Right cardiac atrium (tissue), 5 donors: ENCODE measurements at regions not wholly inside any gene's neighbourhood (a gene's known extent, or its start where the extent isn't known, plus 50 kb on each side); places are given as distances from the start of the nearest gene placed in this dataset.

ENCODE experiments used
- ATAC-seq, 2 donors: fragments of 200-7000 bp; cut with Tn5 transposase; one replicate each; pipeline versions ENCODE4 v1.8.0 to v1.9.1; 2020; ENCODE audit warnings: moderate library complexity in 2 of 2, mild to moderate bottlenecking in 1 of 2
- DNase-seq, 3 donors: peaks; one replicate each; pipeline ENCODE4 v3.0.0-alpha.2; 2020
- H3K27ac ChIP-seq: one replicate; pipeline ENCODE4 v1.5.1; 2013; ENCODE audit warnings: mild to moderate bottlenecking, low read length, control low read depth, moderate library complexity
- H3K27me3 ChIP-seq: one replicate; pipeline ENCODE4 v1.6.1; 2013; ENCODE audit not compliant: control insufficient read depth, insufficient read depth
- H3K4me1 ChIP-seq: one replicate; pipeline ENCODE4 v1.6.1; 2013; ENCODE audit warnings: low read length; ENCODE audit not compliant: control insufficient read depth, insufficient read depth
- H3K4me3 ChIP-seq: one replicate; pipeline ENCODE4 v1.5.1; 2013; ENCODE audit warnings: low read length, control low read depth
- H3K9me3 ChIP-seq: one replicate; pipeline ENCODE4 v1.6.1; 2013; ENCODE audit warnings: low read length; ENCODE audit not compliant: control insufficient read depth
- WGBS: extraction: QIAGEN DNeasy Blood & Tissue Kit; methylation state at CpG from one replicate; pipeline ENCODE4 v1.1.7; 2013; 5-methylcytosine and 5-hydroxymethylcytosine counted together
- intact Hi-C, 4 donors: fragments of 100-400 bp; cut with DNase I; formaldehyde crosslinking; loops; one replicate each; pipeline versions ENCODE4 v1.11.0 to v1.14.0; 2022 to 2023
- donor health status: healthy with polysubstance abuse.
- donor health status: DM: no; HTN: yes; CAD: no.
- donor health status: DM: no; HTN: no; CAD: no.
- donor health status: DM: no; HTN: yes; CAD: no; lungs with severe emphysema.
- donor health status: DM: yes; HTN: yes; CAD: no.

DNA sequence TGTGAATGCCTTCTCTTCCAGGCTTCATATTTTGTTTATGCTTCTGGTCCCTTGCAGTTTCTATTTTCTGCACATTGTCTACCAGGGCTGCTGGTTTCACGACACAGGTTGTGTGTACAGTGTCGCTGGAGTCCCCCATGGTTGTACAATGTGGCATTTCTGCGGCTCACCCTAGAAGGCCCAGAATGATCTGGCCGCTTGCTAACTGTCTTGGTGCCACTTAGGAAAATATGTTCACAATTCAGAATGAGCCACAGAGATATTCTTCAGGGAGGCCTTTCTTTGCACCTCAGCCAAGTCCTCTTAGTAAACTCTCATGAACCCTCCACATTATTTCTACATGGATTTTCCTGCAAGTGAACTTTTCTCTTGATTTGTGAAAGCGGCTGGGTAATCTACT is 195.4 kb downstream of the SUDS3 start:
- no peak overlapping the region for H3K4me3 ChIP-seq
- no peaks in the 10 kb centered on the region for H3K9me3 ChIP-seq
- WGBS = 76% methylated on average over 5 of the region's 5 CpGs
- ATAC-seq (peak in 1 of 2 donors; percentile 43), DNase-seq (no peak)
- no peak overlapping the region for H3K27ac ChIP-seq
- intact Hi-C loops = no loop called here
- no peaks in the 10 kb centered on the region for H3K27me3 ChIP-seq
- no peaks in the 10 kb centered on the region for H3K4me1 ChIP-seq

DNA sequence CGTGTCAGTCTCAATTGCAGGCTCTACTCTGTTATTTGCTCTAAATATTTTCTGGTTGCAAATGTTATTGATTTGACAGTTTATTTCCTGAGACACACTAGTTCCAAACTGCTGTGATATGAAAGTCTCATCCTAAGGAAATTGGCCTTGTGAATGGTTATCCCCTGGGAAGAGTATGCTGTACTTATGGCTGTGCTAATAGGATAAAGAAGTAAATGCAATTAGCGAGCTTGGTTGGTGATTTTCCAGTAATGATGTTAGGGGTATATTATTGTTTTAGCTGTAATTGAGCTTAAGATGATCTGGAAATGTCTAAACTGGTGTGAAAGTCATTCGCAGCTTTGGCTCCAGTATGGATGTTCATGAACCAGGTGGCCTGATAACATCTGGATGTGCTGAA is 197.9 kb downstream of the SUDS3 start:
- ATAC-seq = no peak
- intact Hi-C loops = no loop called here

DNA sequence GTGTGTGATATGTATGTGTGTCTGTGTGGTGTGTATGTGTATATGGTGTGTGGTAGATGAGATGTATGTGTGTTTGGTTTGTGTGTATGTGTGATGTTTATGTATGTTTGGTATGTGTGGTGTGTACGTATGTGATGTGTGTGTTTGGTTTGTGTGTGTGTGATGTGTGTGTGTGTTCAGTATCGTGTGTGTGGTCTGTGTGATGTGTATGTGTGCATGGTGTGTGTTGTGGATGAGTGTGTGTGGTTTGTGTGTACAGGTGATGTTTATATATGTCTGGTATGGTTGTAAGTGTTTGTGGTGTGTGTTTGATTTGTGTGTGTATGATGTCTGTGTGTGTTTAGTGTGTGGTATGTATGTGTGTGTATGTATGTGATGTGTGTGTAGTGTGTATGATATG is 199.4 kb downstream of the SUDS3 start:
- WGBS = 81% methylated on average over 2 of the region's 2 CpGs
- Histone ChIP-seq H3K9me3 (no peaks in the 10 kb centered on the region), H3K4me1 (no peaks in the 10 kb centered on the region), H3K27me3 (no peaks in the 10 kb centered on the region), H3K4me3 (no peak overlapping the region), H3K27ac (no peak overlapping the region)
- DNase-seq (no peak), ATAC-seq (no peak)
- intact Hi-C loops = no loop called here

More for the DNA sequence above, 197.9 kb downstream of the SUDS3 start:
- H3K27me3 ChIP-seq = no peaks in the 10 kb centered on the region
- no peak overlapping the region for H3K27ac ChIP-seq
- no peaks in the 10 kb centered on the region for H3K9me3 ChIP-seq
- DNase-seq = no peak
- no peak overlapping the region for H3K4me3 ChIP-seq
- WGBS = 83% methylated on average over 3 of the region's 3 CpGs
- no peaks in the 10 kb centered on the region for H3K4me1 ChIP-seq

DNA sequence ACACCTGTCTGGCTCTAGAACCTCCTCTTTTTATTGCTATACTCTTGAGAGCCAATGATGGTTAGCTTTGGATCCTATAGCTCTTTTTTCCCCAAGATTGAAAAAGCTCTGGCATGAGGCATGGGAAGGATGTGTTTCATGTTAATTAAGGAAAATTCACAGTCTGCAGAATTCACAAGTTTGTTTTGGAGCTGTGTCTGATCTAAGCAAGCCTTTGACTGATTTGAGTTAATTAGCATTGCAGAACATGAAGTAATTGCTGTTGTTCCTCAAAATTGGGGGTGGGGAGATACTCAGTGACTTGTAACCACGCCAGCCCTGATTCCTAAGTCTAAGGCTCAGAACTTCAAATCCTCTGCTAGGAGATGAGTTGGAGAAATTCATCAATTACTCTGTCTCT is 205.0 kb downstream of the SUDS3 start:
- Histone ChIP-seq H3K4me1 (no peaks in the 10 kb centered on the region), H3K27ac (no peak overlapping the region), H3K4me3 (no peak overlapping the region), H3K27me3 (no peaks in the 10 kb centered on the region), H3K9me3 (peaks cover 1% of the 10 kb centered on the region)
- WGBS = 46% methylated on average over 1 of the region's 1 CpG
- intact Hi-C loops = no loop called here
- DNase-seq = no peak
- ATAC-seq = no peak

DNA sequence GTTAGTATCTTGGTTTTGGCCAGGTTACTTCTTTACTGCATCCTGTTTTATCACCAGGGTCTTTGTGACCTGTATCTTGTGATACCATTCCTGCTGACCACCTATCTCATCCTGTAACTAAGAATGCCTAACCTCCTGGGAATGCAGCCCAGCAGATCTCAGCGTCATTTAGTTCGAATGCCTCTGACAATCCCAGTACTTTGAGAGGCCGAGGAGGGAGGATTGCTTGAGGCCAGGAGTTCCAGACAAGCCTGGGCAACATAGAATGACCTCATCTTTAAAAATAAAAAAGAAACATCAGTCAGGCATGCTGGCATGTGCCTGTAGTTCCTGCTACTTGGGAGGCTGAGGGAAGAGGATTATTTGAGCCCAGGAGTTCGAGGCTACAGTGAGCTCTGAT is 206.5 kb downstream of the SUDS3 start:
- Histone ChIP-seq H3K9me3 (peaks cover 2% of the 10 kb centered on the region), H3K27me3 (no peaks in the 10 kb centered on the region), H3K4me1 (no peaks in the 10 kb centered on the region), H3K4me3 (no peak overlapping the region), H3K27ac (no peak overlapping the region)
- DNase-seq (no peak), ATAC-seq (no peak)
- intact Hi-C loops = no loop called here
- WGBS = 62% methylated on average over 4 of the region's 4 CpGs

DNA sequence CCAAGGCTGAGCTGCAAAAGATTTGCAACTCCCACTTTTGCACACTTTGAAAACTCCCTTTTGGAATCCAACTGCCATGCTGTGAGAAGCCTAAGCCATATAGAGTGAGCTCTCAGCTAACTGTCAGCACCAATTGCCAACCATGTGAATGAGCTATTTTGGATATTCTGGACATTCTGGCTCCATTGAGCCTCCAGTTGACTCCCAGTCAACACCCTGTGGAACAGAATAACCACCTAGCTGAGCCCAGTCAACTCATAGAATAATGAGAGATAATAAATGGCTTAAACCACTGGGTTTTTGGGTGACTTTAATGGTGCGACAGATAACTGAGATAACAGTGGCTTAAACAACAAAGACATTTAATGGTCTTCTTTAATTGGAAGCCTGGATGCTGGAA is 210.1 kb downstream of the SUDS3 start:
- ATAC-seq = no peak
- intact Hi-C loops = no loop called here
- 84% methylated on average over 1 of the region's 1 CpG for WGBS
- no peaks in the 10 kb centered on the region for H3K4me1 ChIP-seq
- no peaks in the 10 kb centered on the region for H3K27me3 ChIP-seq
- no peak overlapping the region for H3K4me3 ChIP-seq
- DNase-seq = no peak
- no peak overlapping the region for H3K27ac ChIP-seq
- peaks cover 2% of the 10 kb centered on the region for H3K9me3 ChIP-seq

DNA sequence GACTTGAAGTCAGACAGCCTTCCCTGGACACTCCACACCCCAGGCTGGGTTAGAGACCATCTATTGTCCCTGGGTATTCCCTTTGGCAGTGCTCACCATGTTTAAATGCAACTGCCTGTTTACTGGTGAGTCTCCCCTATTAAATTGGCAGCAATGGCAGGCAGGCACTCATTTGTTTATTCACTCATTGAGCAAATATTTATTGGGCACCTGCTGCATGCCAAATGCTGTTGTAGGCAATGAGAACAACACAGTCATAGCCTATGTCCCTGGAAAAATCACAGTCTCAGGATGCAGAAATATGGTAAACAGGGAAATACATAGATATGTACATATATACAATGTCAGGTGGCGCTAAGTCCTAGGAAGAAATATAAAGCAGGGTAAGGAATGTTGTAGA is 212.8 kb downstream of the SUDS3 start:
- Histone ChIP-seq H3K9me3 (peaks cover 2% of the 10 kb centered on the region), H3K4me3 (no peak overlapping the region), H3K27ac (no peak overlapping the region), H3K4me1 (no peaks in the 10 kb centered on the region), H3K27me3 (no peaks in the 10 kb centered on the region)
- ATAC-seq = no peak
- 92% methylated on average over 1 of the region's 1 CpG for WGBS
- intact Hi-C loops = no loop called here
- DNase-seq = no peak

DNA sequence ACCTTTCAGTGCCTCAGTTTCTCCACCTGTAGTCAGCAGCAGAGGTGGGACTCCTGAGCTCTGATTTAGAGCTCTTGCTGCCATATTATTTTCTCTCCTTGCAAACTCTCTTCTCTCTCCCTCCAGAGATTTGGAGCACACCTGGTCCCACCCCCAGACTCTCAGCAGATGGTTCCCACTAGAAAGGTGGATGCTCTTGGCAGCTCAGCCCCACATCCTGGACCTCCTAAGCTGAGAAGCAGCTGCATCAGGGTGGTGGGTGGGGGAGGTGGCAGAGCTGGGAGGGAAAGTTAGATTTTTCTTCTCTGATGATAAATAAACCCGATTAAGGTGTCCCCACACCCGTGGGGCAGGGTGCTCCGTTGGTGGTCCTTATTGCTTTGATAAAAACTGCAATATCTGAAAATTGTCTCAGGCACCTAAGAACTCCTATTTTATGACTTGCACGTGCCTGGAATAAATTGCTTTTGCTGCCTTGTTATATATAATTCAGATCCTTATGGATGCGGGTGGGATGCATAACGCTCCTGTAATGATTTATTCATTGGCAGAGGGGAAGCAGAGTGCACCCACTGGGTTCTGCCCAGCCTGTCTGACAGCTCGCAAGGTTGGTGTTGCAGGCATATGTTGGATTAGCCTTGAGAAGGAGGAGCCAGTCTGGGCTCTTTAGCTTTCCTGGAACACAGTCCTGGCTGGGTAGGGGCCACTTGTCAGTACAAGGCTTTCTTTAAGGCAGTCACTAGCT is 214.2 kb downstream of the SUDS3 start:
- ATAC-seq (no peak), DNase-seq (no peak)
- no peaks in the 10 kb centered on the region for H3K4me1 ChIP-seq
- H3K27ac ChIP-seq = no peak overlapping the region
- intact Hi-C loops = no loop called here
- H3K4me3 ChIP-seq = no peak overlapping the region
- peaks cover 2% of the 10 kb centered on the region for H3K9me3 ChIP-seq
- H3K27me3 ChIP-seq = no peaks in the 10 kb centered on the region
- WGBS = 45% methylated on average over 7 of the region's 7 CpGs

DNA sequence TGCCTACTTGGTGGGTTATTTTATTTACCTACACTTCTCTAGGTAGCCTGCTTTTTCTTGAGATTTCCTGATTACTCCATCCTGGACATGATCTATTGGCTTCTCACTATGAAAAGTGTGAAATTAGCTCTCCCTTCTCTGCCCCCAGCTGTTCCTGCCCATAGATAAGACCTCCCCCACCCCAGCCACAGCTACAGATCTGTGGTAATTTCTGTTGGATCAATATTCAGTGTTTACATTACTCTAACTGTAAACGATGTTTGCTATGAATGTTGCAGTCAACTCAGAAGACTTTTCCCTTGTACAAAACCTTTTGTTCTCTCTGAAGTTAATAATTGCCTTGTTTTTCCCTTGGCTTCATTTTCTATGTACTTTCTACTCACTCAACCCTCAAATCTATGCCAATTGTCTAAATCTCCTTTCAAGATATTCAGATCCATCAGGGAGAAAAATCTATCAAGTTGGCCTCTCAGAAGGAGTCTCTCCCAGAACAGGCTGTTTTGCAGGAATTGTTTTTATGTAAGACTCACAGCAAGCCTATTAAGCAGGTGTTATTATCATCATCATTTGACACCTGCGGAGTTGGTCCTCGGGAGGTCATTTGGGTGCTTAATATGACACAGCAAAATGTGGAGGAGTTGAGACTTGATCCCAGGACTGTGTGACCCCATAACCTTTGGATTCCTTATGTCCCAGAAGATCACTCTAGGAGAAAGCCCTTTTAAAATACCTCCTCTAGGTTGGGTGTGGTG is 227.4 kb downstream of the SUDS3 start:
- H3K27ac ChIP-seq = no peak overlapping the region
- intact Hi-C loops = no loop called here
- DNase-seq (no peak), ATAC-seq (no peak)
- no peaks in the 10 kb centered on the region for H3K27me3 ChIP-seq
- no peaks in the 10 kb centered on the region for H3K9me3 ChIP-seq
- H3K4me3 ChIP-seq = no peak overlapping the region
- WGBS = 57% methylated on average over 3 of the region's 3 CpGs
- no peaks in the 10 kb centered on the region for H3K4me1 ChIP-seq

DNA sequence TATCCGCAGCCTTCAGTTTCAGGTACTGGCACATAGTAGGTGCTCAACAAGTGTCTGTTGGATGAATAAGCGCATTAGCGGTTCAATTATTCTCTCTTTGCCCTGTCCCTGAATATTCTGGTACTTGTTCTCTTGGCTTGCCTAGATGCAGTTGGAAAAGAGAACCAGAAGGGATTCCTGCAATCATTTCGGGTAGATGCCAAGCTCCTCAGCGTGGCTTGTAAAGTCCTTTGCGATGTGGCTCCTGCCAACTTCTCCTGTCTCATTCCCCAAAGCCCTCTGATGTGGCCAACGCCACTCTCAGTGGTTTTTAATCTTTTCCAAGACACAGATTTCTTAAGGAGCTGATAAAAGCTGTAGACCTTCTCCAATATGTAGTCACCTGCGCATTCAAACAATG is 230.3 kb downstream of the SUDS3 start:
- Histone ChIP-seq H3K4me3 (no peak overlapping the region), H3K27ac (no peak overlapping the region), H3K27me3 (no peaks in the 10 kb centered on the region), H3K9me3 (no peaks in the 10 kb centered on the region), H3K4me1 (no peaks in the 10 kb centered on the region)
- intact Hi-C loops = no loop called here
- DNase-seq (no peak), ATAC-seq (no peak)
- WGBS = 85% methylated on average over 8 of the region's 8 CpGs

DNA sequence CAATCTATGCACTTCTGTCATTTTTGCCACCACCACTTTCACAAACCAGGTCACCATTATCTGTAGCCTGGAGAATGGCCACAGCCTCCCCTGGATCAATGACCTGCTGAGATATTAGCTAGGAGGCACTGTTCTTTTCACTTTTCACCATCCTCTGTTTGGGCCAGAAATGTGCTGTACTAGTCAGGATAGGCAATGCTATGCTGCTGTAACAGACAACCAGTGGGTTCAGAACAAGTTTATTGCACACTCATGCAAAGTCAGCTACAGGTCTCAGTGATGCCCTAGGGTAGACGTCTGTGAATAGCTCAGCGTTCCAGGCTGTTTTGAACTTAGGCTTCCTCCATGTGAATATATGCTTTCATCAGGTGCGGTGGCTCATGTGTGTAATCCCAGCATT is 231.5 kb downstream of the SUDS3 start:
- DNase-seq = no peak
- ATAC-seq = no peak
- H3K9me3 ChIP-seq = no peaks in the 10 kb centered on the region
- no peak overlapping the region for H3K27ac ChIP-seq
- H3K4me3 ChIP-seq = no peak overlapping the region
- no peaks in the 10 kb centered on the region for H3K27me3 ChIP-seq
- 94% methylated on average over 3 of the region's 3 CpGs for WGBS
- intact Hi-C loops = no loop called here
- no peaks in the 10 kb centered on the region for H3K4me1 ChIP-seq
